AG04449 (cell line): ENCODE measurements at regions not wholly inside any gene's neighbourhood (a gene's known extent, or its start where the extent isn't known, plus 50 kb on each side); places are given as distances from the start of the nearest gene placed in this dataset.

ENCODE experiments used
- CTCF ChIA-PET: fragments of 350-600 bp; formaldehyde crosslinking; extraction: SDS; loops from one replicate; lab custom pipeline; 2021; ENCODE audit warnings: antibody characterized with exemption; lab: Yijun Ruan, JAX
- POLR2A ChIA-PET: fragments of 400-600, 350-600 bp; formaldehyde crosslinking; extraction: SDS; loops from one replicate; lab custom pipeline; 2020; ENCODE audit warnings: antibody characterized with exemption, inconsistent platforms; lab: Yijun Ruan, JAX
- DNase-seq: peaks from one replicate; pipeline ENCODE4 v3.0.0-alpha.2; 2010; ENCODE audit warnings: low read depth, low spot score
- H3K4me3 ChIP-seq: 2 replicates; pipeline ENCODE4 v1.5.1; 2011; ENCODE audit warnings: low read depth, mild to moderate bottlenecking, control low read depth, low read length
- CTCF ChIP-seq: IDR thresholded peaks from one replicate; pipeline ENCODE4 v1.5.1; 2011; ENCODE audit warnings: mild to moderate bottlenecking, moderate library complexity, low read length, control low read depth, inconsistent platforms; ENCODE audit not compliant: insufficient read depth; ENCODE audit errors: missing control alignments

GRCh38 chr2:184346338-184346862 lies 251.9 kb upstream of the ZNF804A start:
- no peak for TF ChIP-seq CTCF
- CTCF ChIA-PET, result no interaction called here
- POLR2A ChIA-PET, result no interaction called here
- DNase-seq, result no peak
- no peak overlapping the region for H3K4me3 ChIP-seq

GRCh38 chr2:184351126-184351525 lies 247.2 kb upstream of the ZNF804A start:
- DNase-seq, result no peak
- CTCF ChIA-PET, result no interaction called here
- no peak for TF ChIP-seq CTCF
- no peak overlapping the region for H3K4me3 ChIP-seq
- POLR2A ChIA-PET, result no interaction called here

- no peak for DNase-seq
- TF ChIP-seq CTCF, result no peak
- ChIA-PET POLR2A (no interaction called here), CTCF (no interaction called here)
- H3K4me3 ChIP-seq, result no peak overlapping the region
Observed at GRCh38 chr2:184357033-184357432, 241.3 kb upstream of the ZNF804A start.

GRCh38 chr2:184359379-184359778 lies 238.9 kb upstream of the ZNF804A start:
- no peak for DNase-seq
- no peak overlapping the region for H3K4me3 ChIP-seq
- CTCF ChIA-PET, result no interaction called here
- TF ChIP-seq CTCF, result no peak
- POLR2A ChIA-PET, result no interaction called here

GRCh38 chr2:184363213-184363612 lies 235.1 kb upstream of the ZNF804A start:
- ChIA-PET POLR2A (no interaction called here), CTCF (no interaction called here)
- no peak overlapping the region for H3K4me3 ChIP-seq
- no peak for TF ChIP-seq CTCF
- no peak for DNase-seq

GRCh38 chr2:184367211-184367610 lies 231.1 kb upstream of the ZNF804A start:
- no peak overlapping the region for H3K4me3 ChIP-seq
- POLR2A ChIA-PET, result no interaction called here
- no peak for DNase-seq
- CTCF ChIA-PET, result no interaction called here
- no peak for TF ChIP-seq CTCF
